Transverse colon (tissue), 3 donors: ENCODE measurements at regions not wholly inside any gene's neighbourhood (a gene's known extent, or its start where the extent isn't known, plus 50 kb on each side); places are given as distances from the start of the nearest gene placed in this dataset.

ENCODE experiments used
- CTCF ChIP-seq, 5 experiments: fragments of 200-600 bp in 3 of 5; fragments of 450-650 bp in 2 of 5; sonication (generic) in 3 of 5; IDR thresholded peaks; 1 replicate in 2 of 5; 2 replicates in 3 of 5; pipeline ENCODE4 v1.5.1; 2016 to 2017; ENCODE audit warnings: antibody characterized with exemption in 5 of 5, inconsistent platforms in 3 of 5, mild to moderate bottlenecking in 2 of 5, moderate library complexity in 1 of 5
- POLR2A ChIP-seq: fragments of 450-650 bp; IDR thresholded peaks from one replicate; pipeline ENCODE4 v1.6.1; 2016; ENCODE audit warnings: antibody characterized with exemption, mild to moderate bottlenecking, moderate library complexity

GRCh38 chr2:16346671-16347070, 319.0 kb downstream of the CYRIA start:
- no peak for TF ChIP-seq CTCF (IDR thresholded peaks at IDR 0.05)
- no peak for TF ChIP-seq POLR2A
